ENCODE measurements at regions not wholly inside any gene's neighbourhood (a gene's known extent, or its start where the extent isn't known, plus 50 kb on each side); places are given as distances from the start of the nearest gene placed in this dataset.
A peak's percentile ranks its signal among the peaks of the same experiment; 100 is the strongest.

DNA sequence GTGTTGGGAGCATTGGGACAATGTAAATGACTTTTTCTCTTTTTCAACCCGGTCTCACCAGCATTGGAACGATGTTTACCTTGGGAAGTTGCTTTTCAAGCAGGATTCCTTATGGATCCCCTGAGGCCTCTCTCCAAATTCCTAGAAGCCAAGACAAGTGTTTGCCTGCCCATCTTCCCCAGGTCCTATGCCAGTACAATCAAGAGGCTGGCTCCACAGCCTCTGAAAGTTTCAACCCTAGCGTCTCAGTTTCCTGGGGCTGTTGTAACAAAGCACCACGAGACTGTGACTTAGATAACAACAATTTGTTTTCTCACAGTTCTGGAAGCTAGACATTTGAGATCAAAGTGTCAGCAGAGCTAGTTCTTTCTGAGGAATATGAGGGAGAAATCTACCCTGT is 347.2 kb upstream of the UMPS start:
- no peak for DNase-seq (ENCODE audit: low read depth)
- no peak overlapping the region for H3K4me3 ChIP-seq (ENCODE audit: control insufficient read depth, low read depth, low read length)
- TF ChIP-seq CTCF (IDR thresholded peaks at IDR 0.05; ENCODE audit: control insufficient read depth, insufficient read depth, low read depth, low read length, missing control alignments), result no peak

- no peak overlapping the region for H3K4me3 ChIP-seq (ENCODE audit: control insufficient read depth, low read depth, low read length)
- no peak for DNase-seq (ENCODE audit: low read depth)
- TF ChIP-seq CTCF (IDR thresholded peaks at IDR 0.05; ENCODE audit: control insufficient read depth, insufficient read depth, low read depth, low read length, missing control alignments), result no peak
Observed at GRCh38 chr3:124383846-124384466, 346.3 kb upstream of the UMPS start.

DNA sequence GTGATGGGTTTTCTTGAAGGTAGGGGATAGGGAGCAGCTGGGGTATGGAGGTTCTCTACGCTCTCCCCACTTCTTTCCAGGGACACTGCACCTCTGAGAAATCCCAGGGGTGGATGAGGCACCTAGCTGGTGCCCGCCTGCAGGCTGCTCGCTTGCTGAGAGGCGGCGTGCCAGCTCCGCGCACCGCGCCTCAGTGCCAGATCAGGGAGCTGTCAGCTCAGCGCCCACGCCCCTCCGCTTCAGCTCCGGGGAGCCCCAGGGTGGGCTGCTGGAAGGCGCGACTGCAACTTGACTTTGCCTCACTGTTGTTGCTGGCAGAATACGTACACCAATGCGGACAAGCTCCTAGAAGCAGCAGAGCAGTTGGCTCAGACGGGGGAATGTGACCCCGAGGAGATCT is 345.7 kb upstream of the UMPS start:
- H3K4me3 ChIP-seq (ENCODE audit: control insufficient read depth, low read depth, low read length), result no peak overlapping the region
- no peak for DNase-seq (ENCODE audit: low read depth)
- no peak for TF ChIP-seq CTCF (IDR thresholded peaks at IDR 0.05; ENCODE audit: control insufficient read depth, insufficient read depth, low read depth, low read length, missing control alignments)

DNA sequence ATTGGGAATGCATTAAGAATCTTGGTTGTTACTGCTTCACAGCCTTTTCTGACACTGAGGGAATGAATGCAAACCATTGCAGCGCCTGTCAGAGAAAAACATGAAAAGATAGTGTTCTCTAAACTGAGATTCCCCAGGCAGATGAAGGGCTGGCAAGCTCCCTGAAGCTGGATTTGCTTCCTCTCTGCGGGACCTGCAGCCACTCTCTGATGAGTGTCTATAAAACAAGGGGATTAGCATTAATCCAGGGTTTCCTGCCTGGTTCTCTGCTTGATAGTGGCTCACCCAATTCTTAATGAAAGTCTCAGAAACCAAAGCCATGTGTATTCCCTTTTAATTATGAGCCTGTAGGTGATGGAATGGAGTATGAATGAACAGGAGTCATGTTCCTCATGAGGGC is 344.3 kb upstream of the UMPS start:
- H3K4me3 ChIP-seq (ENCODE audit: control insufficient read depth, low read depth, low read length), result no peak overlapping the region
- DNase-seq (ENCODE audit: low read depth), result no peak
- no peak for TF ChIP-seq CTCF (IDR thresholded peaks at IDR 0.05; ENCODE audit: control insufficient read depth, insufficient read depth, low read depth, low read length, missing control alignments)

DNA sequence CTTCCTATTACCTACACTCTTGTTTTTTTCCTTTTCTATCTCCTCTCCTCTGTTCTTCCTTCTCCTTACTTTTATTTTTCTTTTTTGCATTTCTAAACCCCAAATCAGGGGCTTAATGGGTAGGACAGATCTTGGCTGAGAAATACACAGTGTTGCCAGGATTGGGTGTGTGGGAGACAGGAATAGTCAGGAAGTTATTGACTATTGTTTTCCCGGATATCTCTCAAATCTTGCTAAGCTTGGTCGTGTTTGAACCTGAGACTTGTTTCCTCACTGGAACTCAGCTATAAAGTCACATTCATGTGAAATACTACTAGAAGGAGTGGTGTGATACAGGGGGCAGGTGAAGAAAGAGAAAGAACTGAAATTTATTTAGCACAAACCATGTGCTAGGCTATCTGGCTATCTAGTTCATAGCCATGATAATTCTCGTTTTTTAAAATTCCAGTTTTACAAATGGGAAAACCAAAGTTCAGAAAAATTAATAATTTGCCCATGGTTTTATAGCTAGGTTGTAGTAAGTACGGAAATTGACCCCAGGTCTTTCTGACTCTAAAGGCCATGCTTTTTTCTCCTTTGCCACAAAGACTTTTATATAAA is 343.2 kb upstream of the UMPS start:
- TF ChIP-seq CTCF (IDR thresholded peaks at IDR 0.05; ENCODE audit: control insufficient read depth, insufficient read depth, low read depth, low read length, missing control alignments), result no peak
- no peak overlapping the region for H3K4me3 ChIP-seq (ENCODE audit: control insufficient read depth, low read depth, low read length)
- DNase-seq (ENCODE audit: low read depth), result no peak

- DNase-seq (ENCODE audit: low read depth), result no peak
- peak; percentile 9 for TF ChIP-seq CTCF (IDR thresholded peaks at IDR 0.05; ENCODE audit: control insufficient read depth, insufficient read depth, low read depth, low read length, missing control alignments)
- no peak overlapping the region for H3K4me3 ChIP-seq (ENCODE audit: control insufficient read depth, low read depth, low read length)
Observed at GRCh38 chr3:124391774-124392173, 338.5 kb upstream of the UMPS start.
